Natural killer cell (primary cell): ENCODE measurements at regions not wholly inside any gene's neighbourhood (a gene's known extent, or its start where the extent isn't known, plus 50 kb on each side); places are given as distances from the start of the nearest gene placed in this dataset.

Source experiments
- ATAC-seq, 3 donors: fragments of 150-1000 bp in 2 of 3; fragments of 200-7000 bp in 1 of 3; cut with Tn5 transposase; 1 replicate in 1 of 3; 2 replicates in 2 of 3; pipeline ENCODE4 v1.10.0; 2021; ENCODE audit warnings: mild to moderate bottlenecking in 2 of 3, moderate library complexity in 2 of 3
- DNase-seq, 2 donors: peaks; one replicate each; pipeline versions ENCODE4 v3.0.0 to v3.0.0-alpha.2; 2013 to 2021; ENCODE audit warnings: mixed read lengths in 1 of 2
- H3K27ac ChIP-seq: one replicate; pipeline ENCODE4 v1.5.1; 2013; ENCODE audit warnings: mild to moderate bottlenecking, low read length
- H3K27me3 ChIP-seq: one replicate; pipeline ENCODE4 v1.6.1; 2013; ENCODE audit warnings: low read length; ENCODE audit not compliant: control insufficient read depth, insufficient read depth
- H3K36me3 ChIP-seq: one replicate; pipeline ENCODE4 v1.6.1; 2013; ENCODE audit warnings: low read length; ENCODE audit not compliant: control insufficient read depth, insufficient read depth
- H3K4me1 ChIP-seq: one replicate; pipeline ENCODE4 v1.6.1; 2013; ENCODE audit warnings: low read length; ENCODE audit not compliant: control insufficient read depth, insufficient read depth
- H3K4me3 ChIP-seq: one replicate; pipeline ENCODE4 v1.5.1; 2013; ENCODE audit warnings: low read length
- H3K9me3 ChIP-seq: one replicate; pipeline ENCODE4 v1.6.1; 2013; ENCODE audit warnings: low read length; ENCODE audit not compliant: control insufficient read depth, insufficient read depth
- H3K27ac Mint-ChIP-seq, 2 donors: one replicate each; pipeline ENCODE4 v1.8.0; 2022; ENCODE audit warnings: mild to moderate bottlenecking in 2 of 2, mixed read lengths in 2 of 2, moderate library complexity in 1 of 2
- H3K27me3 Mint-ChIP-seq, 2 donors: one replicate each; pipeline ENCODE4 v1.8.0; 2022; ENCODE audit warnings: low read depth in 2 of 2, mixed read lengths in 2 of 2
- H3K36me3 Mint-ChIP-seq: one replicate; pipeline ENCODE4 v1.8.0; 2022; ENCODE audit warnings: mixed read lengths
- H3K4me1 Mint-ChIP-seq, 2 donors: one replicate each; pipeline ENCODE4 v1.8.0; 2022; ENCODE audit warnings: mixed read lengths in 2 of 2
- H3K4me3 Mint-ChIP-seq: one replicate; pipeline ENCODE4 v1.8.0; 2022; ENCODE audit warnings: mild to moderate bottlenecking, moderate library complexity, mixed read lengths
- H3K9me3 Mint-ChIP-seq, 2 donors: one replicate each; pipeline ENCODE4 v1.8.0; 2022; ENCODE audit warnings: mixed read lengths in 2 of 2
- whole genome bisulfite sequencing: methylation state at CpG from one replicate; pipeline ENCODE4 v1.1.7; 2013; ENCODE audit warnings: missing lambda C conversion rate; ENCODE audit not compliant: insufficient coverage; 5-methylcytosine and 5-hydroxymethylcytosine counted together
- intact Hi-C: fragments of 100-400 bp; cut with micrococcal nuclease; formaldehyde crosslinking; loops from one replicate; pipeline ENCODE4 v1.14.2; 2022
- TF ChIP-seq, protein P1 (sequence below): fragments of 200-600 bp; IDR thresholded peaks from one replicate; pipeline ENCODE4 v1.8.0; 2022; ENCODE audit warnings: antibody characterized with exemption

DNA sequence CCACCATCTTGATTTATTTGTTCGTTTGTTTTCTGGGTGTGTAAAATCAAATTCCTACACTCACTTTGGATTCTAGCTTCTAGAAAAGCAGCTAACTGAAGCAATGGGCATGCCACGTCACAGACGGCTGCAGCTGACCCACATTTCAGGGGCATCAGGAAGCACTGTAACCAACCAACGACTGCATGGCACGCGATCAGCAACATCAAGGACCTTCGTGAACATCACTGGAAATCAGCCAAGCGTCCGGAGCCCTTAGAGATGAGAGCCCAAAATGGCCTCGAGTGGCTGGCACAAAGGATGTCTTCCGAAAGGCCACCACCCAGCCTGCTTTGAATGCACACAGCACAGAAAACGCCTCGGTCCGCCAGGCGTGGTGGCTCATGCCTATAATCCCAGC lies 191.1 kb downstream of the OLFM1 start:
- no peak for ATAC-seq
- no peak for DNase-seq
- Mint-ChIP-seq H3K36me3 (no peaks in the 10 kb centered on the region), H3K27ac (no peak overlapping the region), H3K4me3 (no peak overlapping the region), H3K9me3 (no peaks in the 10 kb centered on the region), H3K4me1 (no peaks in the 10 kb centered on the region), H3K27me3 (no peaks in the 10 kb centered on the region)
- H3K27me3 ChIP-seq, result no peaks in the 10 kb centered on the region
- intact Hi-C loops, result no loop called here
- H3K36me3 ChIP-seq, result no peaks in the 10 kb centered on the region
- no peak overlapping the region for H3K27ac ChIP-seq
- WGBS, result 89% methylated on average over 15 of the region's 15 CpGs
- TF ChIP-seq, protein P1, sequence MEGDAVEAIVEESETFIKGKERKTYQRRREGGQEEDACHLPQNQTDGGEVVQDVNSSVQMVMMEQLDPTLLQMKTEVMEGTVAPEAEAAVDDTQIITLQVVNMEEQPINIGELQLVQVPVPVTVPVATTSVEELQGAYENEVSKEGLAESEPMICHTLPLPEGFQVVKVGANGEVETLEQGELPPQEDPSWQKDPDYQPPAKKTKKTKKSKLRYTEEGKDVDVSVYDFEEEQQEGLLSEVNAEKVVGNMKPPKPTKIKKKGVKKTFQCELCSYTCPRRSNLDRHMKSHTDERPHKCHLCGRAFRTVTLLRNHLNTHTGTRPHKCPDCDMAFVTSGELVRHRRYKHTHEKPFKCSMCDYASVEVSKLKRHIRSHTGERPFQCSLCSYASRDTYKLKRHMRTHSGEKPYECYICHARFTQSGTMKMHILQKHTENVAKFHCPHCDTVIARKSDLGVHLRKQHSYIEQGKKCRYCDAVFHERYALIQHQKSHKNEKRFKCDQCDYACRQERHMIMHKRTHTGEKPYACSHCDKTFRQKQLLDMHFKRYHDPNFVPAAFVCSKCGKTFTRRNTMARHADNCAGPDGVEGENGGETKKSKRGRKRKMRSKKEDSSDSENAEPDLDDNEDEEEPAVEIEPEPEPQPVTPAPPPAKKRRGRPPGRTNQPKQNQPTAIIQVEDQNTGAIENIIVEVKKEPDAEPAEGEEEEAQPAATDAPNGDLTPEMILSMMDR, result no peak
- no peak overlapping the region for H3K4me3 ChIP-seq
- no peaks in the 10 kb centered on the region for H3K4me1 ChIP-seq
- H3K9me3 ChIP-seq, result no peaks in the 10 kb centered on the region

GRCh38 chr9:135279385-135279784 lies 191.9 kb downstream of the OLFM1 start:
- H3K4me1 ChIP-seq, result no peaks in the 10 kb centered on the region
- H3K9me3 Mint-ChIP-seq, result no peaks in the 10 kb centered on the region
- TF ChIP-seq, protein P1, result no peak
- no peaks in the 10 kb centered on the region for H3K27me3 Mint-ChIP-seq
- intact Hi-C loops, result no loop called here
- H3K27ac Mint-ChIP-seq, result no peak overlapping the region
- H3K4me3 Mint-ChIP-seq, result no peak overlapping the region
- no peaks in the 10 kb centered on the region for H3K27me3 ChIP-seq
- ATAC-seq, result no peak
- 79% methylated on average over 12 of the region's 12 CpGs for WGBS
- DNase-seq, result no peak
- no peaks in the 10 kb centered on the region for H3K9me3 ChIP-seq
- no peaks in the 10 kb centered on the region for H3K36me3 Mint-ChIP-seq
- no peak overlapping the region for H3K27ac ChIP-seq
- no peaks in the 10 kb centered on the region for H3K36me3 ChIP-seq
- no peak overlapping the region for H3K4me3 ChIP-seq
- no peaks in the 10 kb centered on the region for H3K4me1 Mint-ChIP-seq

GRCh38 chr9:135279834-135280393 lies 192.4 kb downstream of the OLFM1 start:
- no peaks in the 10 kb centered on the region for H3K4me1 ChIP-seq
- no peaks in the 10 kb centered on the region for H3K9me3 ChIP-seq
- intact Hi-C loops, result no loop called here
- no peak overlapping the region for H3K27ac ChIP-seq
- H3K4me3 ChIP-seq, result no peak overlapping the region
- H3K9me3 Mint-ChIP-seq, result no peaks in the 10 kb centered on the region
- H3K4me3 Mint-ChIP-seq, result no peak overlapping the region
- H3K36me3 ChIP-seq, result no peaks in the 10 kb centered on the region
- H3K36me3 Mint-ChIP-seq, result no peaks in the 10 kb centered on the region
- WGBS, result 90% methylated on average over 23 of the region's 23 CpGs
- no peak overlapping the region for H3K27ac Mint-ChIP-seq
- no peak for DNase-seq
- H3K4me1 Mint-ChIP-seq, result no peaks in the 10 kb centered on the region
- no peaks in the 10 kb centered on the region for H3K27me3 ChIP-seq
- TF ChIP-seq, protein P1, result no peak
- H3K27me3 Mint-ChIP-seq, result no peaks in the 10 kb centered on the region
- no peak for ATAC-seq

- Mint-ChIP-seq H3K9me3 (no peaks in the 10 kb centered on the region), H3K4me1 (no peaks in the 10 kb centered on the region), H3K36me3 (no peaks in the 10 kb centered on the region), H3K27ac (no peak overlapping the region), H3K27me3 (no peaks in the 10 kb centered on the region), H3K4me3 (no peak overlapping the region)
- Histone ChIP-seq H3K4me3 (no peak overlapping the region), H3K36me3 (no peaks in the 10 kb centered on the region), H3K9me3 (no peaks in the 10 kb centered on the region), H3K27ac (no peak overlapping the region), H3K4me1 (no peaks in the 10 kb centered on the region), H3K27me3 (no peaks in the 10 kb centered on the region)
- ATAC-seq, result no peak
- DNase-seq, result no peak
- TF ChIP-seq, protein P1, result no peak
- intact Hi-C loops, result no loop called here
- 83% methylated on average over 12 of the region's 12 CpGs for WGBS
These were observed 193.2 kb downstream of the OLFM1 start for GRCh38 chr9:135280666-135281065.
